Neuronal stem cell (in vitro differentiated cells): ENCODE measurements at regions not wholly inside any gene's neighbourhood (a gene's known extent, or its start where the extent isn't known, plus 50 kb on each side); places are given as distances from the start of the nearest gene placed in this dataset.

Source experiments
- DNase-seq: peaks from one replicate; pipeline ENCODE4 v3.0.0-alpha.2; 2013; ENCODE audit warnings: low spot score
- H2AFZ ChIP-seq: one replicate; pipeline ENCODE4 v1.6.1; 2013; ENCODE audit warnings: mild to moderate bottlenecking, low read length, inconsistent platforms
- H2AK5ac ChIP-seq: 2 replicates; pipeline ENCODE4 v1.6.1; 2013; ENCODE audit warnings: low read depth, mild to moderate bottlenecking, inconsistent platforms, low read length, moderate library complexity, mixed read lengths
- H2BK120ac ChIP-seq: 2 replicates; pipeline ENCODE4 v1.6.1; 2013; ENCODE audit warnings: low read depth, mild to moderate bottlenecking, inconsistent platforms, low read length, moderate library complexity, mixed read lengths
- H2BK12ac ChIP-seq: one replicate; pipeline ENCODE4 v1.6.1; 2013; ENCODE audit warnings: low read length, inconsistent platforms
- H2BK15ac ChIP-seq: 2 replicates; pipeline ENCODE4 v1.6.1; 2013; ENCODE audit warnings: mild to moderate bottlenecking, low read length, inconsistent platforms, mixed read lengths
- H2BK5ac ChIP-seq: one replicate; pipeline ENCODE4 v1.6.1; 2013; ENCODE audit warnings: inconsistent platforms, mild to moderate bottlenecking, low read length, moderate library complexity
- H3K14ac ChIP-seq: one replicate; pipeline ENCODE4 v1.6.1; 2013; ENCODE audit warnings: low read length, inconsistent platforms
- H3K18ac ChIP-seq: 2 replicates; pipeline ENCODE4 v1.6.1; 2013; ENCODE audit warnings: low read length, inconsistent platforms
- H3K23ac ChIP-seq: 2 replicates; pipeline ENCODE4 v1.6.1; 2013; ENCODE audit warnings: low read depth, mild to moderate bottlenecking, mixed read lengths, low read length, inconsistent platforms; ENCODE audit not compliant: poor library complexity
- H3K27ac ChIP-seq: replicated peaks from 3 replicates; pipeline ENCODE4 v1.5.1; 2013; ENCODE audit warnings: low read length, inconsistent platforms
- H3K27me3 ChIP-seq, 3 experiments: 2 replicates each; pipeline ENCODE4 v1.6.1; 2013; ENCODE audit warnings: low read length in 3 of 3, mild to moderate bottlenecking in 2 of 3, inconsistent platforms in 1 of 3, low read depth in 1 of 3, mixed read lengths in 1 of 3, moderate library complexity in 1 of 3; ENCODE audit not compliant: control insufficient read depth in 3 of 3, insufficient read depth in 3 of 3
- H3K36me3 ChIP-seq, 2 donors: replicated peaks in 1 of 2; 2 replicates each; pipeline ENCODE4 v1.6.1; 2013; ENCODE audit warnings: low read length in 2 of 2; ENCODE audit not compliant: control insufficient read depth in 2 of 2, insufficient read depth in 2 of 2
- H3K4ac ChIP-seq: 2 replicates; pipeline ENCODE4 v1.6.1; 2013; ENCODE audit warnings: inconsistent platforms, mild to moderate bottlenecking, low read length, moderate library complexity
- H3K4me1 ChIP-seq, 2 donors: 1 replicate in 1 of 2; 2 replicates in 1 of 2; pipeline ENCODE4 v1.6.1; 2013; ENCODE audit warnings: low read length in 2 of 2, low read depth in 1 of 2; ENCODE audit not compliant: control insufficient read depth in 2 of 2, insufficient read depth in 1 of 2
- H3K4me2 ChIP-seq: one replicate; pipeline ENCODE4 v1.6.1; 2013; ENCODE audit warnings: mild to moderate bottlenecking, low read length, inconsistent platforms; ENCODE audit not compliant: insufficient read depth, poor library complexity, severe bottlenecking
- H3K4me3 ChIP-seq, 2 donors: 2 replicates each; pipeline ENCODE4 v1.5.1; 2013; ENCODE audit warnings: low read length in 2 of 2, mild to moderate bottlenecking in 2 of 2, inconsistent platforms in 1 of 2, moderate library complexity in 1 of 2
- H3K79me1 ChIP-seq: one replicate; pipeline ENCODE4 v1.6.1; 2013; ENCODE audit warnings: low read depth, mild to moderate bottlenecking, inconsistent platforms, low read length, moderate library complexity
- H3K9ac ChIP-seq: one replicate; pipeline ENCODE4 v1.6.1; 2013; ENCODE audit warnings: mild to moderate bottlenecking, low read depth, low read length, inconsistent platforms; ENCODE audit not compliant: poor library complexity
- H3K9me3 ChIP-seq, 2 donors: replicated peaks in 1 of 2; 2 replicates each; pipeline versions ENCODE3 to v1.6.1; 2013; ENCODE audit warnings: low read length in 2 of 2, mild to moderate bottlenecking in 2 of 2, inconsistent platforms in 1 of 2, low read depth in 1 of 2, mixed read lengths in 1 of 2, moderate library complexity in 1 of 2; ENCODE audit not compliant: control insufficient read depth in 2 of 2, insufficient read depth in 1 of 2
- H4K8ac ChIP-seq: one replicate; pipeline ENCODE4 v1.6.1; 2013; ENCODE audit warnings: low read depth, mild to moderate bottlenecking, inconsistent platforms, low read length, moderate library complexity
- H4K91ac ChIP-seq: one replicate; pipeline ENCODE4 v1.6.1; 2013; ENCODE audit warnings: low read length, low read depth, mild to moderate bottlenecking, inconsistent platforms; ENCODE audit not compliant: poor library complexity
- WGBS, 2 donors: extraction: QIAGEN DNeasy Blood & Tissue Kit; methylation state at CpG; one replicate each; pipeline ENCODE4 v1.1.7; 2013; ENCODE audit warnings: missing lambda C conversion rate in 2 of 2, mixed read lengths in 1 of 2; ENCODE audit not compliant: insufficient read length in 2 of 2, insufficient replicate concordance in 1 of 2; ENCODE audit errors: extremely low coverage in 2 of 2; 5-methylcytosine and 5-hydroxymethylcytosine counted together

GRCh38 chr3:17935222-17935621 is 192.8 kb upstream of the TBC1D5 start:
- Histone ChIP-seq H3K27me3 (peaks cover 0 to 2% (median 0%) of the 10 kb centered on the region in 3 experiments), H3K4me2 (no peak overlapping the region), H2AK5ac (no peak overlapping the region), H3K4ac (no peak overlapping the region), H2AFZ (no peak overlapping the region), H4K91ac (no peak overlapping the region), H3K36me3 (no peaks in the 10 kb centered on the region), H4K8ac (no peak overlapping the region), H3K4me3 (no peak overlapping the region), H2BK15ac (no peak overlapping the region), H3K9ac (no peak overlapping the region), H3K79me1 (no peaks in the 10 kb centered on the region), H3K9me3 (no peaks in the 10 kb centered on the region), H3K14ac (no peak overlapping the region), H3K23ac (no peak overlapping the region), H2BK120ac (no peak overlapping the region), H3K18ac (no peak overlapping the region), H2BK12ac (no peak overlapping the region), H3K27ac (no peak overlapping the region), H3K4me1 (peaks cover 2 to 15% of the 10 kb centered on the region in 2 donors), H2BK5ac (no peak overlapping the region)
- no CpG with 5 or more reads among the region's 4 CpGs for WGBS, 2 donors
- no peak for DNase-seq

GRCh38 chr3:17932136-17932771 is 189.8 kb upstream of the TBC1D5 start:
- no peak overlapping the region for H3K18ac ChIP-seq
- no peak overlapping the region for H3K4ac ChIP-seq
- H2BK5ac ChIP-seq: no peak overlapping the region
- H2AK5ac ChIP-seq: no peak overlapping the region
- H2BK15ac ChIP-seq: no peak overlapping the region
- no peak overlapping the region for H3K4me2 ChIP-seq
- no peaks in the 10 kb centered on the region for H3K36me3 ChIP-seq
- H3K9ac ChIP-seq: no peak overlapping the region
- H3K14ac ChIP-seq: no peak overlapping the region
- H4K8ac ChIP-seq: no peak overlapping the region
- DNase-seq: no peak
- H3K4me1 ChIP-seq: peaks cover 0 to 7% of the 10 kb centered on the region in 2 donors
- H3K23ac ChIP-seq: no peak overlapping the region
- H3K79me1 ChIP-seq: no peaks in the 10 kb centered on the region
- peaks cover 0 to 2% (median 0%) of the 10 kb centered on the region in 3 experiments for H3K27me3 ChIP-seq
- H2BK120ac ChIP-seq: no peak overlapping the region
- no peak overlapping the region for H3K4me3 ChIP-seq
- H3K9me3 ChIP-seq: no peaks in the 10 kb centered on the region
- H2BK12ac ChIP-seq: no peak overlapping the region
- no CpG with 5 or more reads among the region's 2 CpGs for WGBS, 2 donors
- no peak overlapping the region for H4K91ac ChIP-seq
- no peak overlapping the region for H3K27ac ChIP-seq
- no peak overlapping the region for H2AFZ ChIP-seq

GRCh38 chr3:17931131-17931530 is 188.7 kb upstream of the TBC1D5 start:
- no peaks in the 10 kb centered on the region for H3K36me3 ChIP-seq
- H4K91ac ChIP-seq: no peak overlapping the region
- no peak overlapping the region for H3K4me3 ChIP-seq
- no peak overlapping the region for H3K4me2 ChIP-seq
- H3K4me1 ChIP-seq: peaks cover 0 to 7% of the 10 kb centered on the region in 2 donors
- no peak overlapping the region for H3K14ac ChIP-seq
- peaks cover 0 to 2% (median 0%) of the 10 kb centered on the region in 3 experiments for H3K27me3 ChIP-seq
- H2BK15ac ChIP-seq: no peak overlapping the region
- H2BK120ac ChIP-seq: no peak overlapping the region
- WGBS, 2 donors: no CpG with 5 or more reads among the region's 1 CpG
- DNase-seq: no peak
- H2AFZ ChIP-seq: no peak overlapping the region
- H3K4ac ChIP-seq: no peak overlapping the region
- H3K9ac ChIP-seq: no peak overlapping the region
- no peaks in the 10 kb centered on the region for H3K9me3 ChIP-seq
- no peak overlapping the region for H3K27ac ChIP-seq
- H4K8ac ChIP-seq: no peak overlapping the region
- H3K23ac ChIP-seq: no peak overlapping the region
- H3K18ac ChIP-seq: no peak overlapping the region
- H2BK5ac ChIP-seq: no peak overlapping the region
- H3K79me1 ChIP-seq: no peaks in the 10 kb centered on the region
- H2AK5ac ChIP-seq: no peak overlapping the region
- no peak overlapping the region for H2BK12ac ChIP-seq

GRCh38 chr3:17928502-17929145 is 186.2 kb upstream of the TBC1D5 start:
- H3K9ac ChIP-seq: no peak overlapping the region
- H3K27me3 ChIP-seq: peaks cover 0 to 2% (median 0%) of the 10 kb centered on the region in 3 experiments
- H3K4ac ChIP-seq: no peak overlapping the region
- H2BK12ac ChIP-seq: no peak overlapping the region
- H4K8ac ChIP-seq: no peak overlapping the region
- H2BK5ac ChIP-seq: no peak overlapping the region
- H2AFZ ChIP-seq: no peak overlapping the region
- no peak overlapping the region for H3K18ac ChIP-seq
- no peaks in the 10 kb centered on the region for H3K36me3 ChIP-seq
- H2BK120ac ChIP-seq: no peak overlapping the region
- H3K4me1 ChIP-seq: peaks cover 0 to 4% of the 10 kb centered on the region in 2 donors
- no peak overlapping the region for H3K4me2 ChIP-seq
- no peak overlapping the region for H3K4me3 ChIP-seq
- no peak overlapping the region for H2AK5ac ChIP-seq
- no peak overlapping the region for H4K91ac ChIP-seq
- H2BK15ac ChIP-seq: no peak overlapping the region
- no peak overlapping the region for H3K14ac ChIP-seq
- no peaks in the 10 kb centered on the region for H3K9me3 ChIP-seq
- WGBS, 2 donors: 100% methylated on average over 1 of the region's 4 CpGs; no CpG with 5 or more reads in 1 of the 2 donors
- DNase-seq: no peak
- H3K27ac ChIP-seq: no peak overlapping the region
- H3K23ac ChIP-seq: no peak overlapping the region
- no peaks in the 10 kb centered on the region for H3K79me1 ChIP-seq
